HG03354 (cell line): ENCODE measurements at regions not wholly inside any gene's neighbourhood (a gene's known extent, or its start where the extent isn't known, plus 50 kb on each side); places are given as distances from the start of the nearest gene placed in this dataset.

Experiments used
- ATAC-seq: cut with Tn5 transposase; IDR thresholded peaks from one replicate; pipeline ENCODE4 v1.9.1; 2021; ENCODE audit warnings: mild to moderate bottlenecking; ENCODE audit not compliant: unreplicated experiment, poor library complexity, severe bottlenecking

DNA sequence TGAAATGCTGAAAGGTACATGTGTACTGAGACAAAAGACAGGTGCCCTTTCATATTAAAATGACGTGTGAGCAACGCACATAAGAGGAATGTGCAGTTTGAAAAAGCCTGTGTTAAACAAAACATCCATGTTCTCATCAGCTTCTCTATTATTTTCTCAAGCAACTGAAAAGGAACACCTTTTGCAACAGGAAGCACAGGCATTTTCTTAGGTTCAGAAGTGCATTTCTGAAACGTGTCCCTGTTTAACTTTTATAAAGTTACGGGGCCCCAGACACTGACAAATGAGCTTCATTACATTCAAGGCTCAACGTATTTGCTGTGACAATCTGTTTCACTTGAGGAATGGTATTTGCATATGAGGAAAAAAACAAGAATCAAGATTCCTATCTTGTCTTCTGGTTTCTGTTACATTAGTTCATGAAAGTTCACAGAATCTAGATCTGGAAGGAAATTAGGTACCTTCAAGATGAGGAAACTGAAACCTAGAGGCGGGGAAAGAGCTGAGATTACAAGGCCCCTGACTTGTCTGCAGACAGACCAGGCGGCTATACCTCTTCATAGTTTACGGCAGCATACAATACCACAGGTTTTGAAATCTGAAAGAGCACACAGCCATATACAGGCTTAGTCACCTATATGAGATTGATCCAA lies 431.7 kb downstream of the KLF12 start:
- peak; percentile 94 for ATAC-seq

GRCh38 chr13:73701160-73701559 lies 433.0 kb downstream of the KLF12 start:
- ATAC-seq = no peak

- no peak for ATAC-seq
Observed at GRCh38 chr13:73698859-73699258, 435.3 kb downstream of the KLF12 start.

- no peak for ATAC-seq
Observed at GRCh38 chr13:73697166-73697565, 437.0 kb downstream of the KLF12 start.

DNA sequence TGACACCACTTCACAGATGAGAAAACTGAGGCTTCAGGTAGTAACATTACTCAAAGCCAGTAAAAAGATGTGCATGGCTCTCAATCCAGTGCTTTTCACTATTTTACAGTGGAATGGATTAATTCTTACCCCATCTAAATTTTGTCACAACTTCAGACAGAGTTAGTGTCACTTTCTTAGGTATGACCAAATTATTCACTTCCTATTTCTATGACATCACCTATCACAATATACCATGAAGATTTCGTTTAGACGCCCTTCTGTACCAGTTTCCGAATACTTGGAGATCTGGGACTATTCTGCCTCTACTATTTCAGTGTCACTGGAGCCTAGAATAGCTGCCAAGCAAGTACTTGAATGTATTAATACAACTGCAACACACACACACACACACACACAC lies 437.5 kb downstream of the KLF12 start:
- ATAC-seq = no peak

GRCh38 chr13:73696271-73696670 lies 437.9 kb downstream of the KLF12 start:
- ATAC-seq = no peak

DNA sequence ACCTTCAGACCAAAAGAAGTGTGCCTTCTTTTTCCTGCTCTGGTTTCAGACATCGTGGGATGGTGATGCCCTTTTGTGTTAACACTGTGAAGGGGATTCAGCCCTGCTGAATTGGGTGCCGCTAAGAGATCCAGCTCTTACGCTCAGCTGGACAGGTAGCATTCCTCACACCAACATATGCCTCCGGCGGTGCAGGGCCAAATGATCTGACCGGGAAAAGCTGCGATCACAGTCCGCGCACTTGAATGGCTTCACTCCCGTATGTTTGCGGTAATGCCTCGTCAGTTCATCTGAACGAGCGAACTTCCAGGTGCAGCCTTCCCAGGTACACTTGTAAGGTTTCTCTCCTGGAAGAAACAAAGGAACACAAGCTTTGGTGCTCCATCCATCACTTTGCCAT lies 438.9 kb downstream of the KLF12 start:
- no peak for ATAC-seq

- no peak for ATAC-seq
Observed at GRCh38 chr13:73693215-73693614, 441.0 kb downstream of the KLF12 start.

- no peak for ATAC-seq
Observed at GRCh38 chr13:73691891-73692290, 442.3 kb downstream of the KLF12 start.

DNA sequence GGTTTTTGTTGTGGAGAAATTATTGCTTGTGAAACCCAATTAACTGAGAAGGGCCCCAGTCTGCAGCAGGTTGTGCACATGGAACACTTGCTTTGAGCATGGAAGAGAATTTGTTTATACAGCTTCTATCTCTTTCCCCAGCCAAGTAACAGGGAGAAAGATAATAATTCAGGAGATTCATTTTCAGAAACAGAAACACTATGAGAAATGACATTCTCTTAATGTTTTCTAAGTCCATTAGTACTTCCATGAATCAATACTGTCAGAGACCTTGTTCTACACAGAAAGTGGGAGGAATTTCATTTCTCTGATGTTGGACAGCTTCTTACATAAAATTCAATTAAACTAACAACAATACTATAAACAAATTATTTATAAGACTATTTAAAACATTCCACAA lies 446.3 kb downstream of the KLF12 start:
- ATAC-seq = no peak

DNA sequence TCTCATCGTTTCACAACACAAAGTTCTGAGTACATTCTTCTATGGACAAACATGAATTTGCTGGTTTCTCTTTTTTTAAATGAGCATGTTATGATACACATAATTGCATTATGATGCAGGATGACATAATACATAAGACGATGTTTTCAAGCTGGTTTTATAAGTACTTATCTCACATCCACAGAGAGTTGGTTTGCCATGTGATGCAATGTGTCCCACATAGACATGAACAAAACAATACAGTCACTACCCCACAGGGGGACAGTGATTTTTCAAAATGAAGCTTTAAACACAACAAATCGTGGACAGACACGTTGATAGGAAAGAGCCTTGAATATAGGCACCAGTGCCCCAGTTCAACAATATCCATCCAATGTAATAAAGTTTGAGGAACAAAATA lies 447.1 kb downstream of the KLF12 start:
- ATAC-seq = no peak

DNA sequence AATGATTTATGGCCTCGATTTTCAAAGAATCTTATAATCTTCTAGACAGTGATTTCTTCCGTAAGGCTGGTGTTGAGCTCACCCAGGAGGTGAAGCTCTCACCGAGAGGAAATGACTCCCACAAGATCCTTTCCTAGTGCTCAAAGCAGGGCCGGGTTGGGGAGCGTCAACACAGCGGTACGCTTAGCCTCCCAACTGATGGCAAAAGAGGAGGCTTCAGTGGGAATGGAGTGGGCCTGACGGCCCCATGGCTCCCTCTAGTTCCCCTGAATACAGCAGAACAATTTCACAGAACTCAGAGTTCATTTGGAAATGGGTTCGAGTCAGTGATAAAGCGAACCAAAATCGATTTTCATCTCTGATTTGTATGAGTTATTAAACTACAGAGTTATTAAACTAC lies 449.5 kb downstream of the KLF12 start:
- ATAC-seq = no peak

DNA sequence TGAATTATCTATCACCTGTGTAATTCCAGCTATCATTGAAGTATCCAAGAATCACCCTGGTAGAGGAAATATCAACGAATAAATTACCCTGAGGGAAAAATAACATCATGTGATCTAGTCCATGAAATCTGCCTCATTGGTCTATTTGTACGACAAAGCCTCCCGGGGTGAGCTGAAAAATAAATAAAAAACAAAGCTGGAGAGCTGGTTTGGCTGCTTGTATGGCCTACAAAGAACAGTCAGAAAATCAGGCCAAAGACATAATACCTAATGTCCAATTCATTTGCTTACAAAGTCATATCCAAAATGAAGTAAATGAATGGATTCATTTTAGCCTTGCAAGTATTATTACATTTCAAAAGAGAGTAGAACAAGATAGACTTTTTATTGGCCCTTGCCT lies 449.9 kb downstream of the KLF12 start:
- no peak for ATAC-seq

GRCh38 chr13:73683746-73684145 lies 450.5 kb downstream of the KLF12 start:
- ATAC-seq = no peak

DNA sequence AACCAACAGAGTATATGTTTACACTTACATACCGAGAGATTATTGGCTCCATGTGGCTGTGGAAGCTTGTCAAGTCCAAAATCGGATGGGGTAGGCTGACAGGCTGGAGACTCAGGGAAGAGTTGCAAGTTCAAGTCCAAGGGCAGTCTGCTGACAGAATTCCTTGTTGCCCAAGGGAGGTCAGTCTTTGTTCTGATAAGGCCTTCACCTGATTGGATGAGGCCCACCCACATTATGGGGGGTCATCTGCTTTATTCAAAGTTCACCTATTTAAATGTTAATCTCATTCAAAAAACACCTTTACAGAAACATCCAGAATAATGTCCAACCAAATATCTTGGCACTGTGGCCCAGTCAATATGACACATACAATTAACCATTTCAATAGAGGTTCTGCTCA lies 452.4 kb downstream of the KLF12 start:
- no peak for ATAC-seq

- ATAC-seq = no peak
Observed at GRCh38 chr13:73681015-73681414, 453.2 kb downstream of the KLF12 start.

GRCh38 chr13:73677048-73677601 lies 457.1 kb downstream of the KLF12 start:
- no peak for ATAC-seq

- no peak for ATAC-seq
Observed at GRCh38 chr13:73676550-73677047, 457.6 kb downstream of the KLF12 start.

- ATAC-seq = no peak
Observed at GRCh38 chr13:73675821-73676220, 458.4 kb downstream of the KLF12 start.

DNA sequence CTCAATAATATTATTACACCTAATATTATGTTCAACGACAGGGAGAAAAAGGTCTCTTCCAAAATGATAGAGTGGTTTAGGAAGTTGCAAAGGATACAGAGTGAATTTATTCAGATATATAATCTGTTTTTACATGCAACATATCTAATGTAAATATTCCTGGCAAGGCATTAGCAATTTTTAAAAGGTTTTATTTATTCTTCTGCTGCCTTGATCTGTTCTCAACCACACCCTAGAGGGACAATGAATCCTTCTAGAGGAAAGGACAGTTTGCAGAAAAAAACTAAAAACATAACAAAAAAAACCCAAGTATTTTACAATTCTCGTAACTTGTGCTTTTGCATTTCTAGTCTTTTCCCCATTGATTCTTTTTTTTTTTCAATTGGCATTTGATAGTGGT lies 459.6 kb downstream of the KLF12 start:
- ATAC-seq = no peak

- no peak for ATAC-seq
Observed at GRCh38 chr13:73673931-73674330, 460.3 kb downstream of the KLF12 start.

- ATAC-seq = no peak
Observed at GRCh38 chr13:73672492-73672891, 461.7 kb downstream of the KLF12 start.
